Spleen (tissue), 11 donors: ENCODE measurements at regions not wholly inside any gene's neighbourhood (a gene's known extent, or its start where the extent isn't known, plus 50 kb on each side); places are given as distances from the start of the nearest gene placed in this dataset.

Source experiments
- DNase-seq: peaks from one replicate; pipeline ENCODE4 v3.0.0-alpha.2; 2020
- H3K27ac ChIP-seq, 8 donors: fragments of 200-600 bp; sonication (generic) in 7 of 8; 1 replicate in 4 of 8; 2 replicates in 4 of 8; pipeline versions ENCODE4 v1.5.0 to v1.8.0; 2016 to 2021; ENCODE audit warnings: inconsistent platforms in 4 of 8, mild to moderate bottlenecking in 4 of 8, moderate library complexity in 1 of 8
- H3K27me3 ChIP-seq, 7 donors: fragments of 200-600 bp; sonication (generic) in 6 of 7; replicated peaks in 1 of 7; 1 replicate in 4 of 7; 2 replicates in 3 of 7; pipeline versions ENCODE4 v1.5.0 to v1.8.0; 2016 to 2021; ENCODE audit warnings: inconsistent platforms in 3 of 7, mild to moderate bottlenecking in 1 of 7
- H3K36me3 ChIP-seq, 6 donors: fragments of 200-600 bp; sonication (generic) in 5 of 6; 1 replicate in 4 of 6; 2 replicates in 2 of 6; pipeline versions ENCODE4 v1.5.0 to v1.8.0; 2016 to 2021; ENCODE audit warnings: inconsistent platforms in 2 of 6
- H3K4me1 ChIP-seq, 6 donors: fragments of 200-600 bp; sonication (generic) in 5 of 6; 1 replicate in 3 of 6; 2 replicates in 3 of 6; pipeline versions ENCODE4 v1.5.0 to v1.8.0; 2016 to 2021; ENCODE audit warnings: inconsistent platforms in 3 of 6
- H3K4me3 ChIP-seq, 8 donors: fragments of 200-600 bp; sonication (generic) in 7 of 8; 1 replicate in 4 of 8; 2 replicates in 4 of 8; pipeline versions ENCODE4 v1.5.0 to v1.8.0; 2016 to 2021; ENCODE audit warnings: inconsistent platforms in 4 of 8, mild to moderate bottlenecking in 4 of 8, moderate library complexity in 2 of 8
- H3K9me3 ChIP-seq, 8 donors: fragments of 200-600 bp; sonication (generic) in 7 of 8; 1 replicate in 4 of 8; 2 replicates in 4 of 8; pipeline versions ENCODE4 v1.5.0 to v1.8.0; 2016 to 2021; ENCODE audit warnings: inconsistent platforms in 4 of 8
- POLR2A ChIP-seq, 3 donors: fragments of 450-650 bp; IDR thresholded peaks; one replicate each; pipeline ENCODE4 v1.5.1; 2017; ENCODE audit warnings: antibody characterized with exemption in 3 of 3, mild to moderate bottlenecking in 1 of 3
- POLR2AphosphoS5 ChIP-seq, 3 donors: sonication (generic); formaldehyde crosslinking; IDR thresholded peaks; one replicate each; pipeline ENCODE4 v1.5.1; 2017; ENCODE audit warnings: antibody characterized with exemption in 3 of 3
- WGBS, 5 donors: extraction: QIAGEN DNeasy Blood & Tissue Kit in 3 of 5; methylation state at CpG; one replicate each; pipeline versions ENCODE4 v1.1.5 to v1.1.7; 2013 to 2018; 5-methylcytosine and 5-hydroxymethylcytosine counted together
- intact Hi-C: fragments of 100-400 bp; cut with DNase I; formaldehyde crosslinking; loops from one replicate; pipeline ENCODE4 v1.15.0; 2023; ENCODE audit warnings: low total_unique reads
- TF ChIP-seq, protein P1 (sequence below), 11 experiments: fragments of 200-600 bp in 7 of 11; fragments of 450-650 bp in 4 of 11; sonication (generic) in 4 of 11; IDR thresholded peaks in 8 of 11; conservative IDR thresholded peaks in 3 of 11; 1 replicate in 7 of 11; 2 replicates in 4 of 11; pipeline versions ENCODE4 v1.4.0 to v1.8.0; 2016 to 2021; ENCODE audit warnings: antibody characterized with exemption in 11 of 11, inconsistent platforms in 4 of 11, mild to moderate bottlenecking in 1 of 11
- donor health status: healthy with polysubstance abuse.
- donor health status: DM: no; HTN: no; CAD: no; lungs with moderate emphysema.
- donor health status: DM: no; HTN: no; CAD: no.
- donor health status: Bipolar disorder and iron deficiency.
- donor health status: healthy.
- donor health status: DM: no; HTN: no; CAD: no.
- donor health status: DM: yes; HTN: yes; CAD: no.

DNA sequence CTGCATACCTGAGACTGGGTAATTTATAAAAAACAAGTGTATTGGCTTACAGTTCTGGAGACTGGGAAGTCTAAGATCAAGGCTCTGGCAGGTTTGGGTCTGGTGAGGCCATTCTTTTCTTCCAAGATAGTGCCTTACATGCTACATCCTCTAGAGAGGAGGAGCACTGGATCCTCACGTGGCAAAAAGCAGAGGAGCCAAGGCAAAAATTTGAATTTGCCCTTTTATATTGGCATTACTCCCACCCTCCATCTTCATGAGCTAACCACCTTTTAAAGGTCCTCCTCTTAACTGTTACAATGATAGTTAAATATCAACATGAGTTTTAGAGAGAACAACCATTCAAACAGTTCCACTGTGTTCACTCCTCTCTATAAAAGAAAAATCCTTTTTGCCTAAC lies 286.3 kb upstream of the SEL1L start:
- 59 to 96% (median 67%) methylated on average over 1 of the region's 1 CpG for WGBS, 5 donors
- H3K9me3 ChIP-seq = peaks cover 0 to 26% (median 13%) of the 10 kb centered on the region in 8 donors
- H3K4me3 ChIP-seq = no peak overlapping the region
- no peaks in the 10 kb centered on the region for H3K36me3 ChIP-seq
- intact Hi-C loops = no loop called here
- H3K4me1 ChIP-seq = no peaks in the 10 kb centered on the region
- H3K27me3 ChIP-seq = no peaks in the 10 kb centered on the region
- no peak overlapping the region for H3K27ac ChIP-seq
- TF ChIP-seq POLR2A (IDR thresholded peaks at IDR 0.05) = no peak
- no peak for TF ChIP-seq POLR2AphosphoS5 (IDR thresholded peaks at IDR 0.05)
- DNase-seq = no peak

DNA sequence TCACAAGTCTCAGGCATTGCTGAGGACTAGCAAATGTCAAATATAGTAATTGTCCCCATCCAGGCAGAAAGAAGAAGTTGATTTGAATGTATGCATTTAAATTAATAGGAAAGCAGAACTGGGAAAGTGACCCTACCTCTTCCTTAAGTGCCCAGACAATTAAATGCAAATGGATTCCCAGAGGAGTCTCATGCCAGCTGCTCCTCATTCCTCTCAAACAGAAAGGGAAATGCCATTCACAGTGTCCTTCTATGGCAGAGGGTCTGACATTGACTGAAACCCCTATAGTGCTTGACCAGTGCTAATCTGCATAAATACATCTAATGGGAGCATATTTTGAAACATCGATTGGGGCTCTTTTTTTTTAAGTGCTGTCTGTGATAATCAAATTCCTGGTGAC lies 292.4 kb upstream of the SEL1L start:
- Histone ChIP-seq H3K9me3 (peaks cover 0 to 34% (median 14%) of the 10 kb centered on the region in 8 donors), H3K4me3 (no peak overlapping the region), H3K27me3 (no peaks in the 10 kb centered on the region), H3K36me3 (no peaks in the 10 kb centered on the region), H3K27ac (no peak overlapping the region), H3K4me1 (no peaks in the 10 kb centered on the region)
- 78 to 92% (median 82%) methylated on average over 1 of the region's 1 CpG for WGBS, 5 donors
- TF ChIP-seq, protein P1, sequence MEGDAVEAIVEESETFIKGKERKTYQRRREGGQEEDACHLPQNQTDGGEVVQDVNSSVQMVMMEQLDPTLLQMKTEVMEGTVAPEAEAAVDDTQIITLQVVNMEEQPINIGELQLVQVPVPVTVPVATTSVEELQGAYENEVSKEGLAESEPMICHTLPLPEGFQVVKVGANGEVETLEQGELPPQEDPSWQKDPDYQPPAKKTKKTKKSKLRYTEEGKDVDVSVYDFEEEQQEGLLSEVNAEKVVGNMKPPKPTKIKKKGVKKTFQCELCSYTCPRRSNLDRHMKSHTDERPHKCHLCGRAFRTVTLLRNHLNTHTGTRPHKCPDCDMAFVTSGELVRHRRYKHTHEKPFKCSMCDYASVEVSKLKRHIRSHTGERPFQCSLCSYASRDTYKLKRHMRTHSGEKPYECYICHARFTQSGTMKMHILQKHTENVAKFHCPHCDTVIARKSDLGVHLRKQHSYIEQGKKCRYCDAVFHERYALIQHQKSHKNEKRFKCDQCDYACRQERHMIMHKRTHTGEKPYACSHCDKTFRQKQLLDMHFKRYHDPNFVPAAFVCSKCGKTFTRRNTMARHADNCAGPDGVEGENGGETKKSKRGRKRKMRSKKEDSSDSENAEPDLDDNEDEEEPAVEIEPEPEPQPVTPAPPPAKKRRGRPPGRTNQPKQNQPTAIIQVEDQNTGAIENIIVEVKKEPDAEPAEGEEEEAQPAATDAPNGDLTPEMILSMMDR (IDR thresholded peaks at IDR 0.05 in 8 of 11, conservative IDR thresholded peaks at IDR 0.05 in 3 of 11) = no peak
- no peak for TF ChIP-seq POLR2AphosphoS5 (IDR thresholded peaks at IDR 0.05)
- no peak for TF ChIP-seq POLR2A (IDR thresholded peaks at IDR 0.05)
- DNase-seq = no peak
- intact Hi-C loops = no loop called here

DNA sequence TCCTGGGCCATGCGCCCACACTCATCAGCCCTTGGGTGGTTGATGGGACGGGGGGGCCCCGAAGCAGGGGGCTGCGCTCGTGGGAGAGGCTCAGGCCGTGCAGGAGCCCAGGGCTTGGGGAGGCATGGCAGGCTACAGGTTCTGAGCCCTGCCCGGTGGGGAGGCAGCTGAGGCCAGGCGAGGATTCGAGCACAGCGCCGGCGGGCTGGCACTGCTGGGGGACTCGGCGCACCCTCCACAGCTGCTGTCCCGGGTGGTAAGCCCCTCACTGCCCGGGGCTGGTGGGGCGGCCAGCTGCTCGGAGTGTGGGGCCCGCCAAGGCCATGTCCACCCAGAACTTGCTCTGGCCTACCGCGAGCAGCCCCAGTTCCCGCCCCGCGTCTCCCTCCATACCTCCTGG lies 295.8 kb upstream of the SEL1L start:
- Histone ChIP-seq H3K4me1 (no peaks in the 10 kb centered on the region), H3K27me3 (no peaks in the 10 kb centered on the region), H3K4me3 (no peak overlapping the region), H3K36me3 (no peaks in the 10 kb centered on the region), H3K27ac (no peak overlapping the region), H3K9me3 (peaks cover 0 to 25% (median 9%) of the 10 kb centered on the region in 8 donors)
- peak; percentile 72 for DNase-seq
- intact Hi-C loops = no loop called here
- TF ChIP-seq, protein P1 (IDR thresholded peaks at IDR 0.05 in 8 of 11, conservative IDR thresholded peaks at IDR 0.05 in 3 of 11) = no peak
- TF ChIP-seq POLR2A (IDR thresholded peaks at IDR 0.05) = no peak
- no peak for TF ChIP-seq POLR2AphosphoS5 (IDR thresholded peaks at IDR 0.05)
- 91 to 99% (median 94%) methylated on average over 9 to 24 of the region's 24 CpGs for WGBS, 5 donors

DNA sequence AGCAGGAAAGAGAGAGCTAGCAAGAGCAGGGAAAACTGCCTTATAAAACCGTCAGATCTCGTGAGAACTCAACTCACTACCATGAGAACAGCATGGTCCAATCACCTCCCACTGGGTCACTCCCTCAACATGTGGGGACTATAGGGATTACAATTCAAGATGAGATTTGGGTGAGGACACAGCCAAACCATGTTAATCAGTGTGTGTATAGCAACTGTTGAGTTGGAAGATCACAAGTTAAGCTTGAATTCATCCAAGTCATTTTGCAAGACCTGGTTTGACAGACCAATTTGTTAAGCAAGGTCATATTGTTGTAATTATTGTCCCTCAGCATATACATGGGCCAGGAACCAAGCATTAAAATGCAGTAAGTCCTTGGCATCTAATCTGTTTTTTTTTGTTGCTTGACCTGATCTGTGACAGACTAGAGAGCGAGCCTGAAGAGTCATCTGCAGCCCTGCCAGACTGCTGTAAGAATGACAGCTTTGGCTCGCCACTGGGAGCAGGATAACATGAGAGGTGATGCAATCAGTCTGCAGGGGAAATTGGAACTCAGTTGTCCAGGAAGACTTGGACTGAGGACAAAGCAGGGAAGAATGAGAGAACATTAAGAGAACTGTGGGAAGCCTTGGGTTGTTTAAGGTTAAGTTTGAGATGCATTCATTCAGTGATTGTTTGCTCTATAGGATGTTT lies 297.6 kb upstream of the SEL1L start:
- H3K27ac ChIP-seq = no peak overlapping the region
- no peaks in the 10 kb centered on the region for H3K4me1 ChIP-seq
- TF ChIP-seq POLR2A (IDR thresholded peaks at IDR 0.05) = no peak
- TF ChIP-seq POLR2AphosphoS5 (IDR thresholded peaks at IDR 0.05) = no peak
- TF ChIP-seq, protein P1 (IDR thresholded peaks at IDR 0.05 in 8 of 11, conservative IDR thresholded peaks at IDR 0.05 in 3 of 11) = no peak
- H3K36me3 ChIP-seq = no peaks in the 10 kb centered on the region
- DNase-seq = no peak
- no peaks in the 10 kb centered on the region for H3K27me3 ChIP-seq
- H3K9me3 ChIP-seq = peaks cover 2 to 43% (median 23%) of the 10 kb centered on the region in 8 donors
- WGBS, 5 donors = 53 to 71% (median 68%) methylated on average over 4 of the region's 4 CpGs
- intact Hi-C loops = no loop called here
- H3K4me3 ChIP-seq = no peak overlapping the region
